ENCODE measurements at regions not wholly inside any gene's neighbourhood (a gene's known extent, or its start where the extent isn't known, plus 50 kb on each side); places are given as distances from the start of the nearest gene placed in this dataset.

DNA sequence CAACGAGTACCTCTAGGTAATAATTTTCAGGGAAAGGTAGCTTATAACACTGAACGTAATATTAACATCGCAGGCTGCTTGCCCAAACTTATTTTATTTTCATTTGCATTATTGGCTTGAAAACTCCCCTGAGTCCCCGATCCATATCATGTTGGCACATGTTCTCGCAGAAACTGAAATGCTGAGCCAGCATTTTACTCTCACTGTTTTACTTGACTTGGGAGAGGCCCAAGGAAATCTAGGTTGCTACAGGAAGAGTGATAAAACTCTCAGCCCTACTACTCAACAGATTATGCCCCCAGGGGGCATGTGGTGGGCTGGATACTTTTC lies 183.5 kb upstream of the HABP2 start:
- TF ChIP-seq CTCF (IDR thresholded peaks at IDR 0.05; ENCODE audit: low read length) (no peak), EZH2phosphoT487 (IDR thresholded peaks at IDR 0.05; ENCODE audit: low read length) (no peak)

All from MM.1S (cell line).